Activated CD8-positive, alpha-beta memory T cell treated with anti-CD3 and anti-CD28 coated beads for 4 hours (primary cell): ENCODE measurements at regions not wholly inside any gene's neighbourhood (a gene's known extent, or its start where the extent isn't known, plus 50 kb on each side); places are given as distances from the start of the nearest gene placed in this dataset.

Experiments
- DNase-seq, 2 donors: peaks; one replicate each; pipeline ENCODE4 v3.0.0-alpha.2; 2020; ENCODE audit warnings: low read depth in 2 of 2

- DNase-seq = no peak
Observed at GRCh38 chr9:117487555-117488175, 72.8 kb upstream of the ASTN2 start.

DNA sequence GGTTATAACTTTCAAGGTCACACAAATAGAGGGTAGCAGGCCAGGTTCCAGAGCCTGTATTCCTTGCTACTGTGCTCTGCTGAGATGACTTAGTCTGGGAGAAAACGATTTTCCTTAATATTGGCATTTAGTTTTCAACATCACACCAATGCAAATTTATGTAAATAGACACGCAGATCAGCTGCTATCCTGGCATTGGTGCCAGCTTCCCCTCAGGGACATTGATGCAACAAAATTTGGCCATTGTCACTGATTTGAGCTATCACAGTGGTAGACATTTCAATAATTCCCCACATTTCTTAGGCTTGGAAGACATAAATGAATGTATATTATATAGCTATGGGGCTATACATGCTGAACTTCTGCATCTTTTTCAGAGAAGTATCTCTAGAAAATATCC, 71.6 kb upstream of the ASTN2 start:
- DNase-seq = no peak

GRCh38 chr9:117485176-117485575, 70.3 kb upstream of the ASTN2 start:
- DNase-seq = no peak

- DNase-seq = no peak
Observed at GRCh38 chr9:117480729-117481128, 65.9 kb upstream of the ASTN2 start.

DNA sequence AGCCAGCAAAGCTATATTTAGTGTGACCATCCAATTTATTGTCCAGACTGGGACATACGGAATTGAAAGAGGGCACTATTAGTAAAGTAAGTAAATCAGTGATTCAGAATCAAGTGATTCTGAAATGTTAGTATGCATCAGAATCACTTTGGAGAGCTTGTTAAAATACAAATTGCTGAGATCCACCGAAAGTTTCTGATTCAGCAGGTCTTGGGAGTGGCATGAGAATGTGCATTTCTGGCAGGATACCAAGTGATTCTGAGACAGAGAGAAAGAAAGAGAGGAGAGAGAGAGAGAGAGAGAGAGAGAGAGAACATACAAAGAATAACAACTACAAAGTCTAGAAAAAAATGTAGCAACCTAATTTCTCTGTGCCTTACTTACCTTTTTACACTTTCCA, 65.4 kb upstream of the ASTN2 start:
- DNase-seq = no peak

- DNase-seq = no peak
Observed at GRCh38 chr9:117473293-117473692, 58.4 kb upstream of the ASTN2 start.

DNA sequence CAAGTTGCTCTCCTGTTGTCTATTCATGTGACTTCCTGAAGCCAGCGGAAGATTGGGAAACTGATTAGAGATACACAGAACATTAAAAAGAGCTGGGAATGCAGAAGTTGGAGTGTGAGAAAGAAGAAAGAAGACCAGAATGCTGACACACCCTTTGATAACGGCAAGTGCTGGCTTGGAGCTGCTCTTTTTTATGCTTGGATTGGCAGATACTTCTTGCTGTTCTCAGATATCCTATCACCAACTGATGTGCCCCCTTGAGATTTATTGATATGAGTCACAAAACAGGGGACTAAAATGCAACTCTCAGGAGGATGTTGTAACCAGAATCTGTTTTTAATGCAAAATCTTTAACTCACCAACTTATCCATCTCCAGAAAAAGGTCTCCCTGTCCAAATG, 56.0 kb upstream of the ASTN2 start:
- no peak for DNase-seq

- no peak for DNase-seq
Observed at GRCh38 chr9:117470455-117470854, 55.6 kb upstream of the ASTN2 start.

- DNase-seq = no peak
Observed at GRCh38 chr9:117466111-117466510, 51.3 kb upstream of the ASTN2 start.

GRCh38 chr9:117465706-117466105, 50.8 kb upstream of the ASTN2 start:
- DNase-seq = no peak

DNA sequence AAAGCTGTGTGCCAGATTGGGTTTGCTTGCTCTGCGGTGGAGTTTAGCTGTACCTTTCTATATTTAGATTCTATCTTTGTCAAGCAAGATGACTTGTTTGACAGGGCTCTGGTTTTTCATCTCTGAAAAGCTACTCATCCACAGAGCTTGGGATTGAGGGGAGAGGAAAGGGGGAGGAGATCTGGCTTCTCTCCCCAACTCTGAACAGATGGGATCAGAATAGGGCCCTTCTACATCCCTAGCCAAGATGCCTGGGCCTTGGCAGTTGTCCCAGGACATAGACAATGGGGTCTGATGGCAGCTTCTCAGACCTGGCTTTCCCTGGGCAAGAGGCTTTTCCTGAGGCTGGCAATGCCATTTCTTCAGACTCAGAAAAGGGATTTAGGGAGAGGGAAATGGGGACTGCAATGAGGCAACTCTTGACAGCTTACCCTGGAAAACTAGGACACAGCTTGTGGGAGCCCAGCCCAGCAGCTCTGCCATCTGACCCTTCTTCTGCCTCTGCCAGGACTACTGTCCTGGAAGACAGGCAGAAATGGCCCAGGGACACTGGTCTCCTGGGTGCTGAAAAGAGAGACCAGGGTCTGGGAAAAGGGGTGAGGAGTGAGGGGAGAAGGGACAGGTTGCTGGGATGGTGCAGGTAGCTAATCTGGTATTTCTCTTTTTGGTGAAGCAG, 50.2 kb upstream of the ASTN2 start:
- DNase-seq = no peak
